HL-60 (cell line): ENCODE measurements at regions not wholly inside any gene's neighbourhood (a gene's known extent, or its start where the extent isn't known, plus 50 kb on each side); places are given as distances from the start of the nearest gene placed in this dataset.

Source experiments
- DNase-seq, 2 experiments: peaks; one replicate each; pipeline ENCODE4 v3.0.0-alpha.2; 2010 to 2020; ENCODE audit warnings: low read depth in 1 of 2, low spot score in 1 of 2
- H3K27ac ChIP-seq: fragments of 250-450 bp; sonication (Bioruptor Pico); replicated peaks from 2 replicates; pipeline ENCODE4 v1.5.1; 2020; ENCODE audit warnings: mild to moderate bottlenecking, moderate library complexity
- H3K27me3 ChIP-seq: fragments of 250-450 bp; sonication (Bioruptor Pico); 2 replicates; pipeline ENCODE4 v1.5.1; 2021; ENCODE audit warnings: mild to moderate bottlenecking, moderate library complexity; ENCODE audit not compliant: insufficient read depth, poor library complexity, severe bottlenecking
- H3K4me3 ChIP-seq: replicated peaks from 2 replicates; pipeline ENCODE4 v1.5.1; 2011; ENCODE audit warnings: mild to moderate bottlenecking, control low read depth, low read length; ENCODE audit not compliant: insufficient read depth
- CTCF ChIP-seq: IDR thresholded peaks from one replicate; pipeline ENCODE4 v1.5.1; 2011; ENCODE audit warnings: low read length, control low read depth, inconsistent platforms; ENCODE audit not compliant: insufficient read depth
- GABPA ChIP-seq: IDR thresholded peaks from 2 replicates; pipeline ENCODE4 v1.6.1; 2012; ENCODE audit warnings: low read depth
- POLR2AphosphoS5 ChIP-seq: IDR thresholded peaks from 2 replicates; pipeline ENCODE4 v1.6.1; 2012; ENCODE audit warnings: low read depth
- SPI1 ChIP-seq: IDR thresholded peaks from 2 replicates; pipeline ENCODE4 v1.6.1; 2012; ENCODE audit warnings: low read depth, mild to moderate bottlenecking, borderline replicate concordance
- TF ChIP-seq, protein P1 (sequence below): IDR thresholded peaks from 2 replicates; pipeline ENCODE4 v1.6.1; 2012; ENCODE audit warnings: low read depth; ENCODE audit not compliant: insufficient replicate concordance

DNA sequence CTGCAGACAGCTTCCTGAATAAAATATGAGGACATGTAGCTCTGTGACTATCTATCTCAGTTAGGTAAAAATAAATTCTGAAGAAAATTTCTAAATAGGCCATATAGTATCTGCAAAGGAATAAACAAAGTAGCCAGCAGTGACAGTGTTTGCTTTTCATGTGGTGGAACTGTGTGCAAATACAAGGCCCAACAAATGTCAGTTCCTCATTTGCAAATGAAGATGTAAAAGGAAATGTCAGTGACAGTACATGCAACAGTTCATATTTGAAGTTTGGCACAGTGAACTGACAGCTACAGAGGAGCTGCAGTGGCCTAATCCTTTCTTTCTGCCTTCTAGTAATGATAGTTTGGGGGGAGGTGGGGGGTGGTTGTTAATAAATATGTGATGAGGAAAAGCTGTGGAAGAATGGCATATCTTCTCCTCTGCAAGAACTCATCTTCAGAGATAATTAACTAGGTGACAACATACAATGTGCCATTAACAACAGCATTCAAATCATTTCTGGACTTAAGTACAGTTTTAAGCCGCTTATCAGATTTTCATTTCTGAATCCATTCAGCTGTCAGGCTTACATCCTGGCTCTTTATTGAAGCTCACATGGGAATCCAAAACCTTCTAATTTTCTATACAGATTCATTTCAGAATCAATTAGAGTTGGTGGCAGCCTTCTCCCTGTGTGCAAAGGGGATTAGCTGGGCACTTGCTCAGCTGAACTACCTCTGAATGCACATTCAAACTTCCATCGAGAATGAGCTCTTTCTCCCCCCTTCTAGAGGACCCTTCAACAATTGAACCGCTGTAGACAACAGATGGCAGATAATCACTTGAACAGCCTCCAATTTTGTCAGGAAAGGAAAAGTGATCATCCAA, 1059.0 kb upstream of the EPHA7 start:
- H3K27ac ChIP-seq: no peak overlapping the region
- no peak overlapping the region for H3K4me3 ChIP-seq
- DNase-seq: no peak
- no peaks in the 10 kb centered on the region for H3K27me3 ChIP-seq
- no peak for TF ChIP-seq CTCF
- TF ChIP-seq SPI1: peak; percentile 57; the same call in 1 of the 2 replicates
- TF ChIP-seq GABPA: no peak
- TF ChIP-seq, protein P1, sequence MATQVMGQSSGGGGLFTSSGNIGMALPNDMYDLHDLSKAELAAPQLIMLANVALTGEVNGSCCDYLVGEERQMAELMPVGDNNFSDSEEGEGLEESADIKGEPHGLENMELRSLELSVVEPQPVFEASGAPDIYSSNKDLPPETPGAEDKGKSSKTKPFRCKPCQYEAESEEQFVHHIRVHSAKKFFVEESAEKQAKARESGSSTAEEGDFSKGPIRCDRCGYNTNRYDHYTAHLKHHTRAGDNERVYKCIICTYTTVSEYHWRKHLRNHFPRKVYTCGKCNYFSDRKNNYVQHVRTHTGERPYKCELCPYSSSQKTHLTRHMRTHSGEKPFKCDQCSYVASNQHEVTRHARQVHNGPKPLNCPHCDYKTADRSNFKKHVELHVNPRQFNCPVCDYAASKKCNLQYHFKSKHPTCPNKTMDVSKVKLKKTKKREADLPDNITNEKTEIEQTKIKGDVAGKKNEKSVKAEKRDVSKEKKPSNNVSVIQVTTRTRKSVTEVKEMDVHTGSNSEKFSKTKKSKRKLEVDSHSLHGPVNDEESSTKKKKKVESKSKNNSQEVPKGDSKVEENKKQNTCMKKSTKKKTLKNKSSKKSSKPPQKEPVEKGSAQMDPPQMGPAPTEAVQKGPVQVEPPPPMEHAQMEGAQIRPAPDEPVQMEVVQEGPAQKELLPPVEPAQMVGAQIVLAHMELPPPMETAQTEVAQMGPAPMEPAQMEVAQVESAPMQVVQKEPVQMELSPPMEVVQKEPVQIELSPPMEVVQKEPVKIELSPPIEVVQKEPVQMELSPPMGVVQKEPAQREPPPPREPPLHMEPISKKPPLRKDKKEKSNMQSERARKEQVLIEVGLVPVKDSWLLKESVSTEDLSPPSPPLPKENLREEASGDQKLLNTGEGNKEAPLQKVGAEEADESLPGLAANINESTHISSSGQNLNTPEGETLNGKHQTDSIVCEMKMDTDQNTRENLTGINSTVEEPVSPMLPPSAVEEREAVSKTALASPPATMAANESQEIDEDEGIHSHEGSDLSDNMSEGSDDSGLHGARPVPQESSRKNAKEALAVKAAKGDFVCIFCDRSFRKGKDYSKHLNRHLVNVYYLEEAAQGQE: no peak
- TF ChIP-seq POLR2AphosphoS5: no peak

DNA sequence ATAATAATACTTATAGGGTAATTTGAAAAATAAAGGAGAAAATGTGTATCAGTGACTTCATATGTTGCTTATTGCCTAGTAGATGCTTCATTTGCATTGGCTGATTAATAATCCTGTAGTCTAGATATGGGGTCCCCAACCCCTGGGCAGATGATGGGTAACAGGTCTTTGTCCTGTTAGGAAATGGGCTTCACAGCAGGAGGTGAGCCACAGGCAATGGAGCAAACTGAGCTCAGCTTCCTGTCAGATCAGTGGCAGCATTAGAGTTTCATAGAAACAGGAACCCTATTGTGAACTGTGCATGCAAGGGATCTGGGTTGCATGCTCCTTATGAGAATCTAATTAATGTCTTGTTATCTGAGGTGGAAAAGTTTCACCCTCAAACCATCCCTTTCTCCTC, 1049.5 kb upstream of the EPHA7 start:
- H3K27ac ChIP-seq: no peak overlapping the region
- TF ChIP-seq CTCF (no peak), GABPA (no peak), POLR2AphosphoS5 (no peak), SPI1 (no peak)
- TF ChIP-seq, protein P1: no peak

GRCh38 chr6:94464018-94464510, 1044.7 kb upstream of the EPHA7 start:
- TF ChIP-seq, protein P1: no peak
- TF ChIP-seq SPI1: no peak
- TF ChIP-seq POLR2AphosphoS5: no peak
- TF ChIP-seq GABPA: no peak
- TF ChIP-seq CTCF: no peak
- Histone ChIP-seq H3K27ac (no peak overlapping the region), H3K4me3 (no peak overlapping the region), H3K27me3 (no peaks in the 10 kb centered on the region)
- DNase-seq: no peak

More for the DNA sequence above, 1049.5 kb upstream of the EPHA7 start:
- Histone ChIP-seq H3K4me3 (no peak overlapping the region), H3K27me3 (no peaks in the 10 kb centered on the region)
- DNase-seq: no peak
